Mesothelial cell of epicardium (in vitro differentiated cells): ENCODE measurements at regions not wholly inside any gene's neighbourhood (a gene's known extent, or its start where the extent isn't known, plus 50 kb on each side); places are given as distances from the start of the nearest gene placed in this dataset.

Experiments used
- DNase-seq, 2 experiments: peaks; one replicate each; pipeline ENCODE4 v3.0.0; 2021; ENCODE audit warnings: low spot score in 2 of 2; ENCODE audit not compliant: unreplicated experiment in 2 of 2
- H3K27ac Mint-ChIP-seq: 2 replicates; pipeline ENCODE4 v1.8.0; 2021; ENCODE audit warnings: mixed read lengths
- H3K27me3 Mint-ChIP-seq: 2 replicates; pipeline ENCODE4 v1.8.0; 2021; ENCODE audit warnings: low read depth, mixed read lengths
- H3K36me3 Mint-ChIP-seq: 2 replicates; pipeline ENCODE4 v1.8.0; 2021; ENCODE audit warnings: mixed read lengths
- H3K4me1 Mint-ChIP-seq: 2 replicates; pipeline ENCODE4 v1.8.0; 2021; ENCODE audit warnings: mixed read lengths
- H3K4me3 Mint-ChIP-seq: 2 replicates; pipeline ENCODE4 v1.8.0; 2021; ENCODE audit warnings: mild to moderate bottlenecking, moderate library complexity, mixed read lengths
- H3K9me3 Mint-ChIP-seq: 2 replicates; pipeline ENCODE4 v1.8.0; 2021; ENCODE audit warnings: mixed read lengths
- CTCF ChIP-seq: fragments of 200-600 bp; sonication (generic); IDR thresholded peaks from one replicate; pipeline ENCODE4 v1.5.0; 2021; ENCODE audit warnings: antibody characterized with exemption; ENCODE audit not compliant: unreplicated experiment

GRCh38 chr2:137817058-137817457 lies 147.2 kb upstream of the HNMT start:
- Mint-ChIP-seq H3K9me3 (peaks cover 13% of the 10 kb centered on the region), H3K4me1 (no peaks in the 10 kb centered on the region), H3K27me3 (peaks cover 18% of the 10 kb centered on the region), H3K27ac (no peak overlapping the region), H3K4me3 (no peak overlapping the region), H3K36me3 (no peaks in the 10 kb centered on the region)
- no peak for DNase-seq
- TF ChIP-seq CTCF, result no peak

GRCh38 chr2:137823196-137823595 lies 141.1 kb upstream of the HNMT start:
- Mint-ChIP-seq H3K9me3 (peaks cover 13% of the 10 kb centered on the region), H3K27me3 (peaks cover 2% of the 10 kb centered on the region), H3K4me1 (no peaks in the 10 kb centered on the region), H3K36me3 (no peaks in the 10 kb centered on the region), H3K4me3 (no peak overlapping the region), H3K27ac (no peak overlapping the region)
- TF ChIP-seq CTCF, result no peak
- no peak for DNase-seq

- H3K9me3 Mint-ChIP-seq, result peaks cover 10% of the 10 kb centered on the region
- no peak for TF ChIP-seq CTCF
- H3K36me3 Mint-ChIP-seq, result no peaks in the 10 kb centered on the region
- H3K27me3 Mint-ChIP-seq, result no peaks in the 10 kb centered on the region
- no peak for DNase-seq
- H3K27ac Mint-ChIP-seq, result no peak overlapping the region
- H3K4me1 Mint-ChIP-seq, result no peaks in the 10 kb centered on the region
- H3K4me3 Mint-ChIP-seq, result no peak overlapping the region
Measured at GRCh38 chr2:137824501-137824900, 139.8 kb upstream of the HNMT start.

GRCh38 chr2:137826373-137827372 lies 137.6 kb upstream of the HNMT start:
- Mint-ChIP-seq H3K27me3 (peaks cover 11% of the 10 kb centered on the region), H3K4me1 (no peaks in the 10 kb centered on the region), H3K9me3 (no peaks in the 10 kb centered on the region), H3K4me3 (no peak overlapping the region), H3K27ac (no peak overlapping the region), H3K36me3 (no peaks in the 10 kb centered on the region)
- no peak for DNase-seq
- TF ChIP-seq CTCF, result no peak

- Mint-ChIP-seq H3K4me3 (no peak overlapping the region), H3K4me1 (no peaks in the 10 kb centered on the region), H3K36me3 (no peaks in the 10 kb centered on the region), H3K27me3 (peaks cover 22% of the 10 kb centered on the region), H3K9me3 (no peaks in the 10 kb centered on the region), H3K27ac (no peak overlapping the region)
- DNase-seq, result no peak
- no peak for TF ChIP-seq CTCF
Measured at GRCh38 chr2:137828624-137829023, 135.6 kb upstream of the HNMT start.
